SU-DHL-6 (cell line): ENCODE measurements at regions not wholly inside any gene's neighbourhood (a gene's known extent, or its start where the extent isn't known, plus 50 kb on each side); places are given as distances from the start of the nearest gene placed in this dataset.

Experiments
- CTCF ChIP-seq: fragments of 200-600 bp; sonication (generic); IDR thresholded peaks from one replicate; pipeline ENCODE4 v1.5.1; 2017; ENCODE audit warnings: antibody characterized with exemption, mild to moderate bottlenecking, low read length, moderate library complexity; ENCODE audit not compliant: insufficient read depth, poor library complexity, severe bottlenecking
- EZH2phosphoT487 ChIP-seq: fragments of 200-600 bp; sonication (generic), shearing (Covaris generic); conservative IDR thresholded peaks from 2 replicates; pipeline ENCODE4 v1.6.1; 2018; ENCODE audit warnings: mild to moderate bottlenecking, antibody characterized with exemption, low read length, moderate library complexity, mixed read lengths

- TF ChIP-seq CTCF, result no peak
- no peak for TF ChIP-seq EZH2phosphoT487
Measured at GRCh38 chr5:125153231-125153630, 406.8 kb upstream of the ZNF608 start.
